AG08395 (cell line): ENCODE measurements at regions not wholly inside any gene's neighbourhood (a gene's known extent, or its start where the extent isn't known, plus 50 kb on each side); places are given as distances from the start of the nearest gene placed in this dataset.

ENCODE experiments used
- DNase-seq: peaks from one replicate; pipeline ENCODE4 v3.0.0; 2012; ENCODE audit warnings: mixed read lengths, low spot score

GRCh38 chr9:551986-552929 lies 289.2 kb upstream of the DMRT1 start:
- DNase-seq: no peak

- no peak for DNase-seq
Observed at GRCh38 chr9:555493-555892, 286.0 kb upstream of the DMRT1 start.

GRCh38 chr9:556199-556598 lies 285.3 kb upstream of the DMRT1 start:
- DNase-seq: no peak

GRCh38 chr9:556675-557074 lies 284.8 kb upstream of the DMRT1 start:
- no peak for DNase-seq

GRCh38 chr9:557601-558201 lies 283.8 kb upstream of the DMRT1 start:
- no peak for DNase-seq

GRCh38 chr9:561427-561826 lies 280.1 kb upstream of the DMRT1 start:
- no peak for DNase-seq

GRCh38 chr9:563200-563599 lies 278.3 kb upstream of the DMRT1 start:
- no peak for DNase-seq

GRCh38 chr9:565528-565927 lies 276.0 kb upstream of the DMRT1 start:
- DNase-seq: no peak

- no peak for DNase-seq
Observed at GRCh38 chr9:567128-567746, 274.3 kb upstream of the DMRT1 start.

GRCh38 chr9:567747-568305 lies 273.7 kb upstream of the DMRT1 start:
- DNase-seq: no peak

- DNase-seq: no peak
Observed at GRCh38 chr9:569296-569695, 272.2 kb upstream of the DMRT1 start.

- DNase-seq: no peak
Observed at GRCh38 chr9:570187-570586, 271.3 kb upstream of the DMRT1 start.

GRCh38 chr9:571066-571465 lies 270.4 kb upstream of the DMRT1 start:
- DNase-seq: no peak

- DNase-seq: no peak
Observed at GRCh38 chr9:571741-572140, 269.8 kb upstream of the DMRT1 start.

- no peak for DNase-seq
Observed at GRCh38 chr9:573691-574410, 267.6 kb upstream of the DMRT1 start.

- no peak for DNase-seq
Observed at GRCh38 chr9:575139-575538, 266.4 kb upstream of the DMRT1 start.

- no peak for DNase-seq
Observed at GRCh38 chr9:580652-581342, 260.7 kb upstream of the DMRT1 start.

GRCh38 chr9:581673-582497 lies 259.6 kb upstream of the DMRT1 start:
- no peak for DNase-seq

GRCh38 chr9:582775-583174 lies 258.7 kb upstream of the DMRT1 start:
- no peak for DNase-seq

- DNase-seq: no peak
Observed at GRCh38 chr9:587527-587926, 254.0 kb upstream of the DMRT1 start.

GRCh38 chr9:588981-589380 lies 252.5 kb upstream of the DMRT1 start:
- no peak for DNase-seq
